ENCODE measurements at regions not wholly inside any gene's neighbourhood (a gene's known extent, or its start where the extent isn't known, plus 50 kb on each side); places are given as distances from the start of the nearest gene placed in this dataset.

DNA sequence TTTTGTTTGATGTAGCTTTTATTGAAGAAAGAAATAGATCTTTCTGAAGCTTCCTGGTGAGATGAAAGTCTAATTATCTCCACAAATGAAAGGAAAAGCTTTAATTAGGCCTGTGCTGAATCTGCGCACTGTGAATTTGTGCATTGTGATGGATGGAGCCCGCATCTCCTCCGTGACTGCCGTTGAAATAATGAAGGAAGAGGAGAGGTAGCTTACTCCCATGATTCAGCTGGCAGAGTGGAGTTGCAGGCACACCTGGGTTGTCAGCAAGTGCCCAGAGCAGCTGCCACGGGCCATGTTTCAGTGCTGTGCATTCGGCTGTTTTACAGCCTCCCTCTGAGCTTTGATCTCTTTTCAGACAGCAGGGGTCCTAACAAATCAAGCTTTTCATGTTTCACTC is 735.3 kb upstream of the TENM3 start:
- DNase-seq, result no peak

DNA sequence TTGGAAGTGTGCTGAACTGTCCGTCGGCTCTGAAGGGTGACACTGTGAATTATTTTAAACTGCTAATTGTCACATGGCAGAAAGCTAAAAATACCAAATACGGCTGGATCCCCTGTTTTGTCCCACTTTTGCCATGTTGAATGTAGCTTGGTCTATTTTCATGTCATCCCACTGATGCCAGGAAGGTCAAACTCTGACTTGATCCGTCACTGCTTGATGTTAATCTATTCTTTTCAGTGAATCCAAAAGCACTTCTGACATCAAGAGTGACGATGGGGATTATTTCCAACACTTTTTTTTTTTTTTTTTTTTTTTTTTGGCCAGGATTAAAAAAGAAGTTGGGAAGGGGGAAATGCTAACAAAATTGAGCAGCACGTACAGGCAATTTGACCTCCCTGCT is 734.6 kb upstream of the TENM3 start:
- DNase-seq, result no peak

DNA sequence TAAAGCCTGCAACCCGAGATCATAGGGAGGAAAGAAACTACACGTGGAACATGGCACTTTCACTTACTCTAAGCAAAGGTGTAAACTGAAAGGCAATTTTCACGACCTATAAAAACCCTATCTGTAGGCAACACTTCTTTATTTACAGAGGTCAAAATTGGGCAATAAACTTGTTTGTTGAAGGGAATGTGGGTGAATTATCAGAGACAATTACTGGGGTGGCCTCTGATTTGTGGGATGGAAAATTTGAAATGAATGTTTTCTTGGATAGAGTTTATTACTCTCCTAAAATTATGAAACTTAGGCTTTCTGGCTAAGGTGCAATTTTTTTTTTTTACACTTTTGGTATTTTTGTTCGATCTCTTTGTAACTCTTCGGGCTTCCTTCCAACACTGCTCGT is 734.1 kb upstream of the TENM3 start:
- no peak for DNase-seq

- no peak for DNase-seq
These were observed 725.7 kb upstream of the TENM3 start for GRCh38 chr4:181517491-181517890.

DNA sequence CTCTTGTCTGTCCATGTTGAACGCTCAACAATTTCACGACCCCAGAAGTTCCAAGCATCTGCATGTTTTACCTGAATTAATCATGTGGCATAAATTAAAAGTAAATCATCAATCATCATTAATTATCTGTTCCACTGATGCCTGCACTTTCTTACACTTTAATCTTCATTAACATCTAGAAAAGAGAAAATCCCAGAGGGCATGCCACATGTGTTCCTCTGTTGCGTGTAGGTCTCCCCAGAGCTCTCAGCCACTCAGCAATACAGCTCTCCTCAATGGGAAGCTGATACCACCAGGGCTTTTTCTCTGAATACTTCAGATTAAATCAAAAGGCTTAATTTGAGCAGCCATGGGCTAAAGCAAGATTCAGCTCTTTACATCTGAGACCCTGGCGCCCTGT is 722.4 kb upstream of the TENM3 start:
- no peak for DNase-seq

DNA sequence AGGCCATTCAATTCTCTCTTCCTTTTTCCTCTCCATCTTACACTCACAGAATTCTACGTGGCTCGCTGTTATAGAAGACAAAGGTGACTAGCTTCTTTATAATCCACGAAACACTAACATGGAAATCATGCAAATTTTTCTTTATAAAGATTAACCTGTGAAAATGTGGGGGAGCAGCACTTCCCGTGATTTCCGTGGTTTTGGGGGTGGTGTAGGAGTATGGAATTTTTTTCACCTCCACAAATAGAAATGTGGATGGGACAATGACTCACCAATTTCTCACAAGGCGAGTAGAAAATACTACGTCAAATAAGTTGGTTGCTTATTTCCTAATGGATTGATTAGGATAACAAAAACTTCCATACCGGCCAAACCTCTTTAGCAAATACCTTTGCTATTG is 719.2 kb upstream of the TENM3 start:
- no peak for DNase-seq

GRCh38 chr4:181524499-181524898 is 718.7 kb upstream of the TENM3 start:
- no peak for DNase-seq

GRCh38 chr4:181525634-181526033 is 717.6 kb upstream of the TENM3 start:
- no peak for DNase-seq

GRCh38 chr4:181528570-181529184 is 714.5 kb upstream of the TENM3 start:
- peak; percentile 82 for DNase-seq

GRCh38 chr4:181529537-181529936 is 713.7 kb upstream of the TENM3 start:
- DNase-seq, result no peak

DNA sequence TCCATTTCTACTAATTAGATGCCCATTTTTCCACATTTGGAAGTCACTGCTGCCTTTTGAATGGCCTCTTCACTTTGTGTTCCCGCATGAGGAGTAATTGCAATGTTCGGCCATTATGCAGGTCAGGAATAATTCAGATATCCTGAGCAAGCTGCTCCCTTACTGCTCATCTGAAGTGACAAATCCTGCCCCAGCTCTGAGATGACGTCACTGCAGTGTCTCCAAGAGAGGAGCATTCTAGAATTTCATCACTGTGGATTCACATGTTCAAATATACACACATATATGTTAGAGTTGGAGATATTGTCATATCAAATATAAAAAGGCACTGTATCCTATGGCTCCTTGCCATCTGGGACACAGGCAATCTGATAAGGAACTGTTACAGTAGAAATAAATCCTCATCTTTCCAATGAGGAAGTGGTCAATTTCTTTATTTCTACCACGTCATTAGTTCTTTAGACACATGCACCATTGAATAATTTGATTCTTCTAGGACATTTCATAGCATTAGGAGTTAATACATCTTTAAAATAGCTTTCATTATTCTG is 706.9 kb upstream of the TENM3 start:
- DNase-seq, result no peak

- DNase-seq, result no peak
These were observed 706.3 kb upstream of the TENM3 start for GRCh38 chr4:181536811-181537434.

DNA sequence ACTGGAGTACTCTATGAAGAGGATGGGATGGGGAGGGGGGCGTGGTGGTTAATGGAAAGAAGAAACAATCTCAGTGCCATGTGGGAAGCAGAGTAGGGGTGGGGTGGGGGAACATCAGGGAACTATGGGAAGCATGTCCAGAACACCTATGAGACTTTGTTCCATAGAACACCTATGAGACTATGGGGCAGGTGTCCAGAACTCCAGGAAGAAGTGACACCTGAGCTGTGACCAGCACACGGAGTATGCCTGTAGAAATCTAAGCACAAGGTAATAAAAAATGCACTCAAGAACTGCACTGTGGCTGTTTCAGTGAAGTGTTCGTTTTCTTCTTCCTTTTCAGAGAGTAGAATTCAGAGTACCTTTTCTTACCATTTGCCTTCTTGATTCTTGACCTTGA is 704.8 kb upstream of the TENM3 start:
- DNase-seq, result no peak

DNA sequence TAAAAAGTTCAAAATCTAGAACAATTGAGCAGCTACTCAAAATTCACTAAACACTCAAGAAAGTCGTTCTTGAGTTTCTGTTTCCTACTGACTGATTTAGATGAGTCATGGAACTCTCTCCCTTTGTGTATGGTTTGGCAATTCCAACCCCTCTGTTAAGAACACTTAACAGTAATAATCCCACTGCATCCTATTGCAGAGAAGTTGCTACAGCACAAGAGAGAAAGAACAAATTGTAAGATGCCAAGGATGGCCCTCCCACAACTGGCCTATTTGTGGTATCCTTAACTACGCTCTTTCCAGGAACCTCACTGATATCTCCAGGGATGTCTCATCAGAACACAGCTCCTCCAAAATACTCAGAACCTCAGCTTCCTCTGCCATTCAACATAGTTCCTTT is 701.8 kb upstream of the TENM3 start:
- DNase-seq, result no peak

- DNase-seq, result no peak
These were observed 694.2 kb upstream of the TENM3 start for GRCh38 chr4:181548873-181549575.

DNA sequence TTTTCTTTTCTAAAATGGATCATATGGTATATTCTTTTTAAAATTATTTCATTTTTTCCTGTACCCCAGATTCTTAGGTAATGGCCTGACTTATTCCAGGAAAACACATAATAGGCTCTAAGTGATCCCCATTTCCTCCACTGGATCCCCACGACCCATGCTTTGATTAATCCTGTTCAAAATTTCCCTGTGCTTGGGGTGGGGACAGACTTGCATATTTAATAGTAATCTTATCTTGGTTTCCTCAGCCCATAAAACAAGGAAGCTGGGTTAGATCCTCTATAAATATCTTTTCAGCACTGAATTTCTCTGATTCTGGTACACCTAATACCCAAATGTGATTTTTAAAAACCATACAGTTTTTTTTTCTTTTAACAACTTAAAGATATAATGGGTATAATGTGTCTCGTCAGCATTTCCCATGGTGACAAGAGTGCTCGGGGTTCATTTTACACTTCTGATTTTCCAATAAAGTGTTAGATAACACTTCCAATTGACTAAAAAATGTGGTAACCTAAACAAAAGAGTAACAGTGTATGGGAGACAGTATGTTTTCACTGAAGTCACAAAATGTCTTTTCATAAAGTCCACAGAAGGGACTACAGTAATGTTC is 693.5 kb upstream of the TENM3 start:
- no peak for DNase-seq

- DNase-seq, result no peak
These were observed 692.8 kb upstream of the TENM3 start for GRCh38 chr4:181550381-181550780.

DNA sequence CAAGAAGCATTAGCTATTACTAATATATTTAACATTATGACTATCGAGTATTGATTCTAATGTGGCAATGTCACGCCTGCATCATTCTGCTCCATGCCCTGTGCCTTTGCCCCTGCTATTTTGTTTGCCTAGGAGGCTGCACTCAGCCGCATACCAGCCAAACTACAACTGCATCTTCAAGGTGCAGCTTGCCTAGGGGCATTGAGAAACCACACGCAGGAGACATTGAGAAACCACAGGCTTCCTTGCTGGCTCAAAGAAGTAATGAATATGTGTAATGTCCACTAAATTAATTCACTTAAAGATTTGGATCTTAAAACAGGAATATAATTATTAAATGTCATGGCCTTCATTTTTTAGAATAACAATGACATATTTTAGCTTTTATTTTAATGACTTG is 683.6 kb upstream of the TENM3 start:
- no peak for DNase-seq

DNA sequence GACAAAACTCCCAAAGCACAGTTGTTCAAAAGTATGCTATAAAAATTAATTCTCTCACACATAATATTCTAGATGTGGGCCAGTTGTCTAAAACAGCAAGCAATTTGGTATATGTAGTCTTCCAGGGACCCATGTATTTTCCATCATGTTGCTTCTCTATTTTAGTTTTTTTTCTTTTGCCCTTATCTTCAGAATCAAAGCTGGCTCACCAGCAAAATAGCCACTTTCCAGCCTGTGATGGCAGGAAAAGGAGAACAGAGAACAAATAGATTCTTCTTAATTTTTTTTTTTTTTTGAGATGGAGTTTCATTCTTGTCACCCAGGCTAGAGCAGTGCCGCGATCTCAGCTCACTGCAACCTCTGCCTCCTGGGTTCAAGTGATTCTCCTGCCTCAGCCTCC is 680.8 kb upstream of the TENM3 start:
- DNase-seq, result no peak

GRCh38 chr4:181564625-181565024 is 678.6 kb upstream of the TENM3 start:
- DNase-seq, result no peak

- DNase-seq, result no peak
These were observed 676.7 kb upstream of the TENM3 start for GRCh38 chr4:181566490-181566889.

GRCh38 chr4:181569553-181569952 is 673.6 kb upstream of the TENM3 start:
- no peak for DNase-seq

GRCh38 chr4:181578911-181579310 is 664.3 kb upstream of the TENM3 start:
- no peak for DNase-seq

GRCh38 chr4:181579486-181579885 is 663.7 kb upstream of the TENM3 start:
- no peak for DNase-seq

Data from right forelimb (tissue), 1 donor.